B cell (primary cell): ENCODE measurements at regions not wholly inside any gene's neighbourhood (a gene's known extent, or its start where the extent isn't known, plus 50 kb on each side); places are given as distances from the start of the nearest gene placed in this dataset.

Source experiments
- EZH2 ChIP-seq: IDR thresholded peaks from 2 replicates; pipeline ENCODE4 v1.6.1; 2012; ENCODE audit warnings: borderline replicate concordance, low read depth, mild to moderate bottlenecking, moderate library complexity, low read length; ENCODE audit not compliant: insufficient read depth, poor library complexity, severe bottlenecking
- TF ChIP-seq, protein P1 (sequence below): fragments of 200-600 bp; IDR thresholded peaks from one replicate; pipeline ENCODE4 v1.8.0; 2022; ENCODE audit warnings: antibody characterized with exemption, mild to moderate bottlenecking

GRCh38 chr13:99045396-99045795 lies 67.5 kb upstream of the DOCK9 start:
- TF ChIP-seq, protein P1, sequence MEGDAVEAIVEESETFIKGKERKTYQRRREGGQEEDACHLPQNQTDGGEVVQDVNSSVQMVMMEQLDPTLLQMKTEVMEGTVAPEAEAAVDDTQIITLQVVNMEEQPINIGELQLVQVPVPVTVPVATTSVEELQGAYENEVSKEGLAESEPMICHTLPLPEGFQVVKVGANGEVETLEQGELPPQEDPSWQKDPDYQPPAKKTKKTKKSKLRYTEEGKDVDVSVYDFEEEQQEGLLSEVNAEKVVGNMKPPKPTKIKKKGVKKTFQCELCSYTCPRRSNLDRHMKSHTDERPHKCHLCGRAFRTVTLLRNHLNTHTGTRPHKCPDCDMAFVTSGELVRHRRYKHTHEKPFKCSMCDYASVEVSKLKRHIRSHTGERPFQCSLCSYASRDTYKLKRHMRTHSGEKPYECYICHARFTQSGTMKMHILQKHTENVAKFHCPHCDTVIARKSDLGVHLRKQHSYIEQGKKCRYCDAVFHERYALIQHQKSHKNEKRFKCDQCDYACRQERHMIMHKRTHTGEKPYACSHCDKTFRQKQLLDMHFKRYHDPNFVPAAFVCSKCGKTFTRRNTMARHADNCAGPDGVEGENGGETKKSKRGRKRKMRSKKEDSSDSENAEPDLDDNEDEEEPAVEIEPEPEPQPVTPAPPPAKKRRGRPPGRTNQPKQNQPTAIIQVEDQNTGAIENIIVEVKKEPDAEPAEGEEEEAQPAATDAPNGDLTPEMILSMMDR: no peak
- TF ChIP-seq EZH2: no peak
